ENCODE measurements at regions not wholly inside any gene's neighbourhood (a gene's known extent, or its start where the extent isn't known, plus 50 kb on each side); places are given as distances from the start of the nearest gene placed in this dataset.

- DNase-seq, result no peak
- intact Hi-C loops (cut with DNase I), result no loop called here
These were observed 118.7 kb downstream of the TENT4A start for GRCh38 chr5:6831678-6832671.

- intact Hi-C loops (cut with DNase I), result no loop called here
- DNase-seq, result no peak
These were observed 119.8 kb downstream of the TENT4A start for GRCh38 chr5:6832994-6833393.

DNA sequence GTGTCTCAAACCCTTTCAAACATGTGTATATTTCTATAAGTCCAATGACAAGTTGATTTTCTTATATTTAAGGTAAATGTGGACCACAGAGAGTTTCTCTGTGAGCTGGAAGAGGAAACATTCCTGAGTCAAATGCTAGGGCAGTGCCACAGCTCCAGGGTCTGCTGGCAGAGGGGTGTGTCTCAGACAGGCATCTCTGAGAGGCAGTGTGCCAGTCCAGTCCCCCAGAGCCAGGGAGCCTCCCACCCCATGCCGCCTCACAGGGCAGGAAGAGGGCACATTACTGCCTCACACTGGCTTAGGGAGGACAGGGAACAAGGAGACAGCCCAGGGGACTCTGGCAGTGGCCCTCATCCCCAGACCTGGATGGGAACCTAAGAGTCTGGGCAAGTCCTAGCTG is 120.2 kb downstream of the TENT4A start:
- no peak for DNase-seq
- intact Hi-C loops (cut with DNase I), result no loop called here

DNA sequence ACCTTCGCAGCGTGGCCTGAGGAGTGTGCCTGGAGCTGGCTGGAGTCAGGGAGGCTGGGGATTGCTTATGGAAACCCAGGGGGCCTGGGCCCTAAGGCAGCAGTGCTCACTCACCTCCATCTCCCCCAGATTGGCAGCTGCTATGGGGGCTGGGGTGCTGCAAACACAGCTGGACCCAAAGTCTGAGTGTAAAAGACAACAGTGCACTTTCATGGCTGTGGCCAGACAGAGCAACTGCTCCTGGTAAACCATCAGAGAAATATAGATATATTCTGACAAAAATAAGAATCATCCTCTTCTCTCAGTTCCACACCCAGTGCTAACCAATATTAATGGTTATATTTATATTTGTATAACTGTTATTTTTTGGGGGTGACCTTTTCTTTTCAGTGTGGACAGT is 123.9 kb downstream of the TENT4A start:
- no peak for DNase-seq
- intact Hi-C loops (cut with DNase I), result no loop called here

DNA sequence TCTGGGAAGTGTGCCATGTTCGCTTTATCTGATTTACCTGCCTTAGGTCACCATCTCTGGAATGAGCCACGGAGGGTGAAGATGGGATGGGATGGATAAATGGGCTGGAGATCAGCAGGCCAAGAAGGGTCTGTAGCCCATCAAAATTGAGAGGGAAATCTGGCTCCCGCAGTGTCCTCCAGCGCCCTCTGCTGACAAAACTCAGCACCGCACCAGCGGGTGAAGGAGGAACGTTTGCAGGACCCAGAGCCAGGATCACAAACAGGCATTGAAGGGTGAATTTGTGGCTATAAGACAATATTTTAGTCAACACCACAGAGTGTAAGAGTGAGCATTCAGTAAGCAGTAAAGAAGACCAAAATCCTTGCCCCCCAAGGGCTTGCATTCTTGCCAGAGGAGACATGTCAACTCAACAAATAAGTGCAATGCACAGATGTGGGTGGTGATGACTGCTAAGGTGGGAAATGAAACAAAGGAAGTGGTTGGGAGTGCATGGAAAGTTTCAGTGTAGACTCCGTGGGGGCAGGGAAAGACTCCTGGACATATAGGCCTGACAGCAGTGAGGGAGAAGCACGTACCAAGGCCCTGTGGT is 124.4 kb downstream of the TENT4A start:
- DNase-seq, result no peak
- intact Hi-C loops (cut with DNase I), result no loop called here

DNA sequence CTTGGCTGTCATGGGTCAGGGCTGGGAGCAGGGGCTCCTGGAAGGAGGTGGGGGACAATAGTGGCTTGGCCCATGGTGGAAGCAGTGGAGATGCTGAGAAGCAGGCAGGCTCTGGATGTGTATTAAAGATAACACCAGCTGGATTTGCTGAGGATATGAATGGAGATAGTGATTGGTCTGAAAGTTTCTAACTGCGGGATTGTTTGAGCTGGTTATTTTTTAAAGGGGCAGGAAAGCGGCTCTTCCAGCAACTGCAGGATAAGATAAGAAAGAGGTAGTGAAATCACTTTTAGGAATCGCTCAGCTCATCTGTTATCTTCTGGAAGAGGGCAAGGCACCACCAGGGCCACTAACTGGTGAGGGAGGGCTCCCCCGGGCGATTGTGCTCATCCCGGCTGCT is 125.5 kb downstream of the TENT4A start:
- DNase-seq, result no peak
- intact Hi-C loops (cut with DNase I), result no loop called here

DNA sequence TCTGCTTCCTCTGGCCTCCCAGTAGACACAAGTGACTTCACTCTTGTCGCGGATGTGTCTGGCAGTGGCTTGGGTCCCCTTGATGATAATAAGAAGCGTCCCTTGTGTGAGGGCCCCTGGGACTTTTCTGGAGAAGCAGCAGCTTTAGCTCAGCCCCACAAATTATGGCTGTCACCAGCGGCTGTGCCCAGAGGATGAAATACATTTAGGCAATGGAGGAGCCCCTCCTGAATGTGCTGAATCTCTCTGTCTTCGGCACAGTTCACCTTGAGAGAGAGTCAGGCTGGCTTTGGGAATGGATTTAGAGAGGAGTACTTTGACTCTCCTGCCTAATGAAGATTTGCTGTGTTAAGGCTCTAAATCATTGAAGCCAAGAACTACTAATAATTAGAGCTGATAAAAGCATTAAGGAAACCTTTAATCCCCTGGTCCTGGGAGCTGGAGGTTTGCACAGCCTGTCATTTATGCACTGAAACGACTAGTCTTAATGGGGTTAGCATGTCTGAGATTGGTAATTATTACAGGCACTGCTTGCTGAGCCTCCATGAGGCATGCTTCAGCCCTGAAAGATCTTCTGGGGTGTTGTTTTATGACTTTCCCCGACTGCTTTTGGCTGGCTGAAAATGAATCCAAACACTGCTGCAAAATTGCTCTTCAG is 127.0 kb downstream of the TENT4A start:
- no peak for DNase-seq
- intact Hi-C loops (cut with DNase I), result no loop called here

DNA sequence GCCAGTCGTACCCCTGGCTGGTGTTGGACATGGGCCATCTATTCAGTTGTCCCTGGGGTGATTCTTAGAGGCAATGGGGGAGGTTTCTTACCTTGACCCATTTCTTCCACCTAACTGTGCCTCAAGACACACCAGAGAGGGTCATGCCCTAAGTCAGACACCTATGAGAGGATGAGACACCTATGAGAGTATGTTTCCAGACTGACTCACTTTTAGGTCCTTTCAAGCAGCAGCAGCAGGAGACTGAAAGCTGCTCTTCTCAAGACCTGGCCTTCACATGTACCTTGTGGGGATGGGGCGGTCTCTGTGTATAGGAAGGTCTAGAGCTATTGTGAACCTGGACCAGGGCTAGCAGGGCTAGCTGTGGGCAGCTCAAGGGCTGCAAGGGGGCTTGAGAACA is 130.1 kb downstream of the TENT4A start:
- intact Hi-C loops (cut with DNase I), result no loop called here
- DNase-seq, result no peak

DNA sequence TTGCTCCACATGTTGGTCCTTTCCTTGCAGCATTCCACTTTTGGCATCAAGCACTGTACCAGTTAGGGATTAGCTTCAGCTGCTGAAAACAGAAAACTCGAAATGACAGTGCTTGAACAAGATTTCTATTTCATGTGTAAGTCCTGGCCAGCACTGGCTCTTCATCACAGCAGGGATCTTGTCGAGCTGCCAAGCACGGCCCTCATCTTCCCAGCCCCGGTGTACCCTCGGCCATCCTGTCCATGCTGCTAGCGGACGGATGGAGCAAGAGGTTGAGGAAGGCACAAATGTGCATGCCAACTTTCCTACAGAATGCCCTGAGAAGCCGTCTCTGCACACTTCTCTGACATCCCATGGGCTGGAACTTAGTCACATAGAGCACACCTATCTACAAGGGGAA is 130.6 kb downstream of the TENT4A start:
- intact Hi-C loops (cut with DNase I), result no loop called here

GRCh38 chr5:6845856-6846255 is 132.6 kb downstream of the TENT4A start:
- no peak for DNase-seq
- intact Hi-C loops (cut with DNase I), result no loop called here

More for the DNA sequence above, 130.6 kb downstream of the TENT4A start:
- DNase-seq, result no peak

GRCh38 chr5:6847870-6848269 is 134.6 kb downstream of the TENT4A start:
- no peak for DNase-seq
- intact Hi-C loops (cut with DNase I), result no loop called here

DNA sequence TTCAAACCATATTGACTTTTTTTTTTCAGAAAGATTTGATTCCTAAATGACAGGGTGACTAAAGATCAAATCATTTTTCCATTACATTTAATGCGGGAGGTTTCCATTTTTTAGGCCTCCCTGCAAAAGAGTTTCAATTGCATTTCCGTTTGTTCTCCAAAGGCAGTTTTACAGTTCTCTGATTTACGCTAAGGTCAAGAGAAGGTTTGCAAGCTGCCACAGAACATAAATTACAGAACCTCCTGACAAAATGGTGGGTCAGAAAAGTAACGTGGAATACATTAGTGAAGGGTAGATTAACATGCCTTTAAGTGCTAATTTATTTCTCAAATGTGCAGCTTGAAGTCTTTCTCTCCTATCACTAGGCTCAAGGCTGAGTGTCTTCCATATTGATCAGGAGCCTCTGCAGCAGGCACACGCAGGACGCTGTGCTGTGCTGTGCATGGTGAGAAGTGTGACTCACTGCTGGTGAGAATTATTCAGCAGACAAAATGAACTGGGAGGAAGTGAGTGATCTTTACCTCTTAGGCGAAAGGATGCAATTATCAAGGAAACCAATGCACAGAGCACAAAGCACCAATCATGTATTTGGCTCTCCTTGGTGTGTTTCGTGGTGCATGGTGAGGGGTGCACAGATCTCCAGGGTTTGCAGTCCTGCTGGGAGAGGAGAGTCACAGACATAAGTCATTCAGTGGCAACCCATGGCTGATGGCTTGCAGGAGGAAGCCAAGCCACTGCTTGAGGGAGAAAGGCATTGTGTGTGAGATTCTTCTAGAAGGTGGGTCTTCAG is 136.3 kb downstream of the TENT4A start:
- intact Hi-C loops (cut with DNase I), result no loop called here
- DNase-seq, result peak in 4 of 10 donors; percentile 29 to 87 (median 53)

DNA sequence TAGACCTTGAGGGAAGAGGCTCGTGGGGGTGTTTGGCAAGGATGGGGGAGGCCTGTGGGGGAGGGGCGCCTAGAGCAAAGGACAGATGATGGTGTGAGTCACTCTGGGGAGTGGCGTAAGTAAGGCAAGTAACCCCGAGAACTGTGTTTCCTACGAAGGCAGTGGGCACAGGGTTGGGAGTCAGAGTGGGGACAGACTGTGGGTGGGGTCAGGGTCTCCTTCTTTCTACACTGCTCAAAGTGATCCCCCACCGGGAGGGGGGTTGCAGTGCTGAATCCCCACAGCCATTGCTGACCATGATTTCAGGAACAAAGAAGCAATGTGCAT is 136.8 kb downstream of the TENT4A start:
- intact Hi-C loops (cut with DNase I), result no loop called here
- no peak for DNase-seq

DNA sequence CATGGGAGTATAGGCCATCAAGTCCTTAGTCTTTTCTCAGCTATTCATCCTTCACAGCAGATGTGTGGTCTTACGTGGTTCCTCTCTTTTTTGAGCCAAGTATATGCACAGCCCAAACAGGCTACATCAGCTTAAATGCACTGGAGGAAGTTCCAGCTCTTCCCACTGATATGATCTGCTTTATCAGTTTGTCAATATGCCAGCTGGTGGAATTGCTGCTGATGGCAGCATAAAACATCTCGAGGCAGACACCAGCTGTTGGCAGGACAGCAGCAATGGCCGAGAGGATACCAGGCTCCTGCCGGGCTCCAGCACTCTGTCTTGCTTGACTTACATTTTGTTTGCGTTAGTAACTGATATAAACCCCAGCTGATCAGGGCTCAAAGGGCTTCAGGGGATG is 143.4 kb downstream of the TENT4A start:
- DNase-seq, result no peak

DNA sequence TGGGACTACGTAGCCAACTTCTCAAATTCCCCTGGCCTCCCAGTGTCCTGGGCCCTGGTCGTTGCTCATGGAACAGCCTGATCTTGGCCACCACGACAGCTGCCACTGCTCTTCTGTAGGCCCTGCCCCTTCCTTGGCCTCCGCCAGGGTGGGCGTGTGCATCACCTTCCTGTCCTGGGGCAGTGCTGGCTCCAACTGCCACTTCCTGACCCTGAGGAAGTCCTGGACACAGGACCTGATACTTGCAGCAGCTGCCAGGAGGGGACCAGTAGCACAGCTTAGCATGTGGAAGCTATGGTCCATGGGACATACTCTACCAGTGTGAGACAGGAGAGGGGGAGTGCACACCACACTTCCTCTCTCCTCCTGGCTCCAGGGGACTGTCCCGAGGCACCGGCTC is 145.2 kb downstream of the TENT4A start:
- no peak for DNase-seq
- intact Hi-C loops (cut with DNase I), result no loop called here

More for the DNA sequence above, 143.4 kb downstream of the TENT4A start:
- intact Hi-C loops (cut with DNase I), result no loop called here

- intact Hi-C loops (cut with DNase I), result no loop called here
- peak in 2 of 10 donors; percentile 72 to 81 for DNase-seq
These were observed 145.8 kb downstream of the TENT4A start for GRCh38 chr5:6859023-6859422.

DNA sequence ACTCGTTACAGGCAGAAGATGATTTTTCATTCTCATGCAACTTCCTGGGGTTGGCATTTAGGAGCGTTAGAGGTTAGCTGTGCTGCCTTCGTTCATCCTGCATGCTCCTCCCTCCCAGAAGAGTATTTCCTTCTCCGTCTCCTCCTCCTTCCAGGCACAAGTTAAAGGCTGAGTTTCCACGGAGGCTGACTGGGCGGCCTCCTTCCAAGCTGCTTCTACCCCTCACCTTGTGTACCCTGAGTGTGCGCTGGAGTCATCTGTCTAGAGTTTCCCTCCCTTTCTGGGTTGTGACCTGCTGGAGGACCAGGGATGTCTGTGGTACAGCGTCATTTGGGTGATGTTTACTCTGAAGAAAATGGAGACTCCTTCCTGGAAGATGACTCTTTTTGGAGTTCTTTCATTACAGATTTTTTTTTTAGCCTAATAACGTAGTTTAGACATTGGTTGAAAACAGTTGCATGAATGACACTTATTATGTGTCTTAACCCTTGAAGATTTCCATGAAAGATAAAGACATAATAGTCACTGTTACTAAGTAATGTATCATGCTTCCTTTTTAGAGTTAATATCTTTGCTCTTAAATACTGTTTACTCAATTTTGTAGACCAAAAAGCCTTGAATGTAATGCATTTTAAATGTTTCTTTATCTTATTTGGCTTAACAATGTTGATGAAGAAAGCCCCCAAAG is 146.9 kb downstream of the TENT4A start:
- DNase-seq, result no peak
- intact Hi-C loops (cut with DNase I), result no loop called here

GRCh38 chr5:6861036-6861435 is 147.8 kb downstream of the TENT4A start:
- no peak for DNase-seq
- intact Hi-C loops (cut with DNase I), result no loop called here

DNA sequence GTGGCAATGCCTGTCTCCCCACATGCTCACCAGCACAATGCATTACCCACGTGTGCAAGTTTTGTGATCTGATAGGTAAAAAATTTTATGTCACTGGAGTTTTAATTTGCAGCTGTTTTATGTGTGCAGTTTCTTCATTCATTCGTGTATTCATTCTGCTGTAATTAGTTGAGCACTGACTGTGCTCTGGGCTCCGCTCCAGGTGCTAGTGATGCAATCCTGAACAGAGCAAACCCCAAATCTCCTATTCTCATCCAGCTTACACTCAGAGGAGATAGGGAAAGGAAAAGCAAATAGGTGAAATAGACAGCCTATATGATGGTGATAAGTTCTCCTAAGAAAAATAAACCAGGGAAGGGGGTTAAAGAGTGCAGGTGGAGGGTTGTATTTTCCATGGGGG is 148.4 kb downstream of the TENT4A start:
- intact Hi-C loops (cut with DNase I), result no loop called here
- DNase-seq, result peak in 4 of 10 donors; percentile 50 to 87 (median 68)

- no peak for DNase-seq
- intact Hi-C loops (cut with DNase I), result no loop called here
These were observed 149.1 kb downstream of the TENT4A start for GRCh38 chr5:6862306-6862705.
